ENCODE measurements at regions not wholly inside any gene's neighbourhood (a gene's known extent, or its start where the extent isn't known, plus 50 kb on each side); places are given as distances from the start of the nearest gene placed in this dataset.

DNA sequence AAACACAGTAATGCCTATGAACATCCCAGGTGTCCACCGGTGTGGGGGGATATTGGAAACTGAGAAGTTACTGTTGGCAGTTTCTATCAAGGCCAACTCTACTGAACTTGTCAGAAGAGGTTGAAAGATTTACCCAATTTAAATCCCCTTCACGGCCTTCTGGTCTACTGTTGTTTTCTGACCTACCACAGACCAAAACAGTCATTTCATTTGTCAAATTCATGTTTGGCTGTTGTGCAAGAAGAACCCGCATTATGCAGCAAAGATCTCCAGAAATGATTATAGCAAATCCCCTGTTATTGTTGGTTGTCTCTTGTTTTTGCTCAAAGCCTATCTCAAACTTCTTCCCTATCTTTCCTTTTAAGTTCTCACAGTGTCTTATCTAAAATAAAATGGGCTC, 73.1 kb upstream of the MAF start:
- TF ChIP-seq, protein P1, sequence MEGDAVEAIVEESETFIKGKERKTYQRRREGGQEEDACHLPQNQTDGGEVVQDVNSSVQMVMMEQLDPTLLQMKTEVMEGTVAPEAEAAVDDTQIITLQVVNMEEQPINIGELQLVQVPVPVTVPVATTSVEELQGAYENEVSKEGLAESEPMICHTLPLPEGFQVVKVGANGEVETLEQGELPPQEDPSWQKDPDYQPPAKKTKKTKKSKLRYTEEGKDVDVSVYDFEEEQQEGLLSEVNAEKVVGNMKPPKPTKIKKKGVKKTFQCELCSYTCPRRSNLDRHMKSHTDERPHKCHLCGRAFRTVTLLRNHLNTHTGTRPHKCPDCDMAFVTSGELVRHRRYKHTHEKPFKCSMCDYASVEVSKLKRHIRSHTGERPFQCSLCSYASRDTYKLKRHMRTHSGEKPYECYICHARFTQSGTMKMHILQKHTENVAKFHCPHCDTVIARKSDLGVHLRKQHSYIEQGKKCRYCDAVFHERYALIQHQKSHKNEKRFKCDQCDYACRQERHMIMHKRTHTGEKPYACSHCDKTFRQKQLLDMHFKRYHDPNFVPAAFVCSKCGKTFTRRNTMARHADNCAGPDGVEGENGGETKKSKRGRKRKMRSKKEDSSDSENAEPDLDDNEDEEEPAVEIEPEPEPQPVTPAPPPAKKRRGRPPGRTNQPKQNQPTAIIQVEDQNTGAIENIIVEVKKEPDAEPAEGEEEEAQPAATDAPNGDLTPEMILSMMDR (conservative IDR thresholded peaks at IDR 0.05 in 1 of 2, IDR thresholded peaks at IDR 0.05 in 1 of 2; ENCODE audit: extremely low read depth in 1 of 2, insufficient read depth in 1 of 2, low read depth in 1 of 2, low read length in 2 of 2), result no peak
- TF ChIP-seq EZH2 (IDR thresholded peaks at IDR 0.05; ENCODE audit: borderline replicate concordance, low read length), result no peak
